ENCODE measurements at regions not wholly inside any gene's neighbourhood (a gene's known extent, or its start where the extent isn't known, plus 50 kb on each side); places are given as distances from the start of the nearest gene placed in this dataset.

DNA sequence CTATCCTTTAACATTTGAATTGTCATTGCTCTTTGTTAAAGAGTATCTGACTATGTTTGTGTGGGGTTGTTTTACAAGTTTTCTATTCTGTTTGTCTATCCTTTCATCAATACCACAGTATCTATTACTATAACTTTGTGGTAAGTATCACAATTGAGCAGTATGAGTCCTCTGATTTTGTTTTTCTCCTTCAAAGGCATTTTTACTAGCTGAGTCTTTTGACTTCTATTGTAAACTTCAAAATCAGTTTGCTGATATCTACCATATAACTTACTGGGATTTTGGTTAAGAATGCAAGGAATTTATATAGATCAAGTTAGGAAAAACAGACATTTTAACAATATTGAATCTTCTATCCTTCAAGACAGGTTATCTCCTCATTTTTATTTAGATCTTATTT lies 789.8 kb upstream of the PTPRD start:
- no peaks in the 10 kb centered on the region for H3K4me1 ChIP-seq
- no peaks in the 10 kb centered on the region for H3K36me3 ChIP-seq
- H3K27ac ChIP-seq: no peak overlapping the region
- no peaks in the 10 kb centered on the region for H3K9me3 ChIP-seq
- DNase-seq: no peak
- ATAC-seq: no peak
- in situ Hi-C loops (cut with MboI; ENCODE audit: low sequenced_read_pairs in 4 of 4): no loop called here
- TF ChIP-seq, protein P1, sequence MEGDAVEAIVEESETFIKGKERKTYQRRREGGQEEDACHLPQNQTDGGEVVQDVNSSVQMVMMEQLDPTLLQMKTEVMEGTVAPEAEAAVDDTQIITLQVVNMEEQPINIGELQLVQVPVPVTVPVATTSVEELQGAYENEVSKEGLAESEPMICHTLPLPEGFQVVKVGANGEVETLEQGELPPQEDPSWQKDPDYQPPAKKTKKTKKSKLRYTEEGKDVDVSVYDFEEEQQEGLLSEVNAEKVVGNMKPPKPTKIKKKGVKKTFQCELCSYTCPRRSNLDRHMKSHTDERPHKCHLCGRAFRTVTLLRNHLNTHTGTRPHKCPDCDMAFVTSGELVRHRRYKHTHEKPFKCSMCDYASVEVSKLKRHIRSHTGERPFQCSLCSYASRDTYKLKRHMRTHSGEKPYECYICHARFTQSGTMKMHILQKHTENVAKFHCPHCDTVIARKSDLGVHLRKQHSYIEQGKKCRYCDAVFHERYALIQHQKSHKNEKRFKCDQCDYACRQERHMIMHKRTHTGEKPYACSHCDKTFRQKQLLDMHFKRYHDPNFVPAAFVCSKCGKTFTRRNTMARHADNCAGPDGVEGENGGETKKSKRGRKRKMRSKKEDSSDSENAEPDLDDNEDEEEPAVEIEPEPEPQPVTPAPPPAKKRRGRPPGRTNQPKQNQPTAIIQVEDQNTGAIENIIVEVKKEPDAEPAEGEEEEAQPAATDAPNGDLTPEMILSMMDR (IDR thresholded peaks at IDR 0.05 in 4 of 5, conservative IDR thresholded peaks at IDR 0.05 in 1 of 5): no peak
- no peak for TF ChIP-seq POLR2A (IDR thresholded peaks at IDR 0.05)
- no peak overlapping the region for H3K4me3 ChIP-seq
- intact Hi-C loops (cut with DNase I; ENCODE audit: low total_unique reads): no loop called here
- no peaks in the 10 kb centered on the region for H3K27me3 ChIP-seq

DNA sequence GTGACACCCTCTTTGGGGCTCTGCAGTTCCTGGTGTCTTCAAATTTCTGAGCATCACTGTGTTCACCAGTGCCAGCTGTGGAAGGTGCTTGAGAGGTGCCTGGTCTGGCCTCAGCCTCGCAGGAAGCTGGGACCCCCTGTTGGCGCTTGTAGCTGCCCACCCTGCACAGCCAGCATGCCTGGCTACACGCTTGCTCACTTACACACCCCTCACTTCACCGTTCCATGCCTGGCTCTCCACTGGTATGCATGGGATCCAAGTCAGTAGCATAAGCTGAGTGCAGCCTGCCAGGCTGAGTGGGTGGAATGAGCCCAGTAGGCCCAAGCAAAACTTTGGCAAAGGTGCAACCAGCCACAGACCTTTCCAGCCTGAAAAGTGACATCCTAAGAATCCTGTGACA lies 801.4 kb upstream of the PTPRD start:
- no peak for ATAC-seq
- no peak overlapping the region for H3K4me3 ChIP-seq
- intact Hi-C loops (cut with DNase I; ENCODE audit: low total_unique reads): no loop called here
- H3K9me3 ChIP-seq: no peaks in the 10 kb centered on the region
- no peak overlapping the region for H3K27ac ChIP-seq
- no peaks in the 10 kb centered on the region for H3K27me3 ChIP-seq
- H3K4me1 ChIP-seq: no peaks in the 10 kb centered on the region
- no peaks in the 10 kb centered on the region for H3K36me3 ChIP-seq
- in situ Hi-C loops (cut with MboI; ENCODE audit: low sequenced_read_pairs in 4 of 4): no loop called here
- TF ChIP-seq, protein P1 (IDR thresholded peaks at IDR 0.05 in 4 of 5, conservative IDR thresholded peaks at IDR 0.05 in 1 of 5): no peak
- no peak for TF ChIP-seq POLR2A (IDR thresholded peaks at IDR 0.05)
- DNase-seq: no peak

DNA sequence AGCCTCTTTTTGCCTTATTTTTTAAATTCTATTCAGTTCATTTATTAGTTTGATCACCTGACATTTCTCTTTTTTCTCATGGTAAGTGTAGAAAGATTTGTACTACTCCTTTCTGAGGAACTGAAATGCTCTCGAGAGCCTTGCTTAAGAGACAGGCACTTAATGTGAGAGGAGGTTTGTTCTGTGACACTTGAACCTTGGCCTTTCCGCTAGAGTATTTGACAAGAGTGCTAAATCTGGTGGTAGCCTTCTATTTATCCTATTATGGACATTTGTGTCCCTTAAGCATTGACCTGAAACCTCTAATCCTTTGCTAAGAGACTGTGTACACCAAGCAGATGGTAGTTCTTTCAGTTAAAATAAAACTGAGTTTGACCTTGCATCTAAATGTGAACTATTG lies 805.0 kb upstream of the PTPRD start:
- Histone ChIP-seq H3K4me3 (no peak overlapping the region), H3K36me3 (no peaks in the 10 kb centered on the region), H3K27ac (no peak overlapping the region), H3K9me3 (no peaks in the 10 kb centered on the region), H3K4me1 (no peaks in the 10 kb centered on the region), H3K27me3 (no peaks in the 10 kb centered on the region)
- TF ChIP-seq, protein P1 (IDR thresholded peaks at IDR 0.05 in 4 of 5, conservative IDR thresholded peaks at IDR 0.05 in 1 of 5): no peak
- TF ChIP-seq POLR2A (IDR thresholded peaks at IDR 0.05): no peak
- no peak for ATAC-seq
- in situ Hi-C loops (cut with MboI; ENCODE audit: low sequenced_read_pairs in 4 of 4) (no loop called here), intact Hi-C loops (cut with DNase I; ENCODE audit: low total_unique reads) (no loop called here)
- no peak for DNase-seq

DNA sequence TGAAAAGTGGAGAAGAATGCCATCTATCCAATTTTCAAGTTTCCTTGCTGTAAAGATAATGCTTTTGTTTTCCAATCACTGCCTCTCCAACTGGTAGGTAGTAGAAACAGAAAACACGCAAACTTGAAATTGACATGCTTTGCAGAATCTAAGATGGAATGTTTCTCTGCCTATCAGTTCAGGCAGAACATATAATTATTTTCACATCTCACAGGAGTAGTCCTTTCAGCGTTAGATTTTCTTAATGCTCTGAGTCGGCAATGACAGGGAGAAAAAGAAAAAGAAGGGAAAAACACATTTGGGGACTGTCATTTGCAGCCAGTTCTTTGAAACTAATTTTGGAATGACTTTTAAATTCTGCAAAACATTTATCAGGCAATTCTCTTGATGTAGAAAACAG lies 818.7 kb upstream of the PTPRD start:
- no peak for TF ChIP-seq POLR2A (IDR thresholded peaks at IDR 0.05)
- TF ChIP-seq, protein P1 (IDR thresholded peaks at IDR 0.05 in 4 of 5, conservative IDR thresholded peaks at IDR 0.05 in 1 of 5): no peak
- H3K4me3 ChIP-seq: no peak overlapping the region
- ATAC-seq: no peak
- H3K9me3 ChIP-seq: no peaks in the 10 kb centered on the region
- H3K27me3 ChIP-seq: no peaks in the 10 kb centered on the region
- in situ Hi-C loops (cut with MboI; ENCODE audit: low sequenced_read_pairs in 4 of 4): loop anchor here in 1 of 4 donors (25.0 kb wide), 1 partner anchor 106 kb away; no protein-coding TSS in a partner anchor
- intact Hi-C loops (cut with DNase I; ENCODE audit: low total_unique reads): no loop called here
- H3K27ac ChIP-seq: no peak overlapping the region
- H3K36me3 ChIP-seq: no peaks in the 10 kb centered on the region
- H3K4me1 ChIP-seq: no peaks in the 10 kb centered on the region
- DNase-seq: no peak

DNA sequence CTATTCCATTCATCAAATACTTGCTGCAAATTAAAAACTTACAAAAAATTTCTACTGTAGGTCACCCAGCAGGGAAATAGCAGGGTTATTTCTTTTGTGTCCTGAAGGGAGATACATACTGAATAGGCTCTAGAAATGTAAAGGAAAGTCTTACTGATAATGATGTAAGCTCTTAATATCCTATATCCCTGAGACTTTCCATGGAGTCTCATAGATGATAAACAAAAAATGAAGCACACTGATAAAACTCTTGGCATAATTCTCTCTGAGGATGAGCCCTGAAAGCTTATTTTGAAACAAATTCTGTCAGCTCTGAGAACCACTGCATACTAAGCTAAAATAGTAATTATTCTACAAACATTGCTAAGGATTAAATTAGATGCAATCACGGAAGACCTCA lies 819.6 kb upstream of the PTPRD start:
- Histone ChIP-seq H3K4me1 (no peaks in the 10 kb centered on the region), H3K36me3 (no peaks in the 10 kb centered on the region), H3K27ac (no peak overlapping the region), H3K27me3 (no peaks in the 10 kb centered on the region), H3K4me3 (no peak overlapping the region), H3K9me3 (no peaks in the 10 kb centered on the region)
- intact Hi-C loops (cut with DNase I; ENCODE audit: low total_unique reads): no loop called here
- DNase-seq (no peak), ATAC-seq (no peak)
- TF ChIP-seq POLR2A (IDR thresholded peaks at IDR 0.05): no peak
- TF ChIP-seq, protein P1 (IDR thresholded peaks at IDR 0.05 in 4 of 5, conservative IDR thresholded peaks at IDR 0.05 in 1 of 5): no peak
- in situ Hi-C loops (cut with MboI; ENCODE audit: low sequenced_read_pairs in 4 of 4): loop anchor here in 1 of 4 donors (25.0 kb wide), 1 partner anchor 105 kb away; no protein-coding TSS in a partner anchor
